IPS DF 4.7 (cell line): ENCODE measurements at regions not wholly inside any gene's neighbourhood (a gene's known extent, or its start where the extent isn't known, plus 50 kb on each side); places are given as distances from the start of the nearest gene placed in this dataset.

ENCODE experiments used
- DNase-seq: peaks from one replicate; pipeline ENCODE4 v3.0.0-alpha.2; 2013; ENCODE audit warnings: low spot score; ENCODE audit errors: extremely low read depth

- no peak for DNase-seq
Measured at GRCh38 chr5:54653956-54654614, 136.5 kb downstream of the SNX18 start.

- no peak for DNase-seq
Measured at GRCh38 chr5:54651482-54652076, 134.0 kb downstream of the SNX18 start.

- DNase-seq, result no peak
Measured at GRCh38 chr5:54649041-54649504, 131.5 kb downstream of the SNX18 start.

- no peak for DNase-seq
Measured at GRCh38 chr5:54646356-54647101, 129.0 kb downstream of the SNX18 start.

- DNase-seq, result no peak
Measured at GRCh38 chr5:54645882-54646355, 128.4 kb downstream of the SNX18 start.

- no peak for DNase-seq
Measured at GRCh38 chr5:54644226-54644625, 126.7 kb downstream of the SNX18 start.

- no peak for DNase-seq
Measured at GRCh38 chr5:54643685-54644106, 126.1 kb downstream of the SNX18 start.

GRCh38 chr5:54639621-54640020 is 122.1 kb downstream of the SNX18 start:
- DNase-seq, result no peak

GRCh38 chr5:54638106-54638505 is 120.5 kb downstream of the SNX18 start:
- no peak for DNase-seq

GRCh38 chr5:54637654-54638053 is 120.1 kb downstream of the SNX18 start:
- no peak for DNase-seq

GRCh38 chr5:54634089-54634488 is 116.5 kb downstream of the SNX18 start:
- DNase-seq, result no peak

GRCh38 chr5:54632131-54632701 is 114.7 kb downstream of the SNX18 start:
- no peak for DNase-seq

GRCh38 chr5:54630738-54631359 is 113.3 kb downstream of the SNX18 start:
- DNase-seq, result no peak

GRCh38 chr5:54629115-54629514 is 111.6 kb downstream of the SNX18 start:
- no peak for DNase-seq

- no peak for DNase-seq
Measured at GRCh38 chr5:54628050-54628449, 110.5 kb downstream of the SNX18 start.

GRCh38 chr5:54626407-54626806 is 108.8 kb downstream of the SNX18 start:
- DNase-seq, result no peak

- no peak for DNase-seq
Measured at GRCh38 chr5:54624805-54625568, 107.4 kb downstream of the SNX18 start.

- no peak for DNase-seq
Measured at GRCh38 chr5:54621709-54622108, 104.2 kb downstream of the SNX18 start.

- no peak for DNase-seq
Measured at GRCh38 chr5:54621048-54621447, 103.5 kb downstream of the SNX18 start.

GRCh38 chr5:54620141-54620933 is 102.8 kb downstream of the SNX18 start:
- no peak for DNase-seq
